ENCODE measurements at regions not wholly inside any gene's neighbourhood (a gene's known extent, or its start where the extent isn't known, plus 50 kb on each side); places are given as distances from the start of the nearest gene placed in this dataset.

GRCh38 chr6:53998303-53998702 lies 112.9 kb upstream of the MLIP start:
- Mint-ChIP-seq H3K36me3 (ENCODE audit: insufficient read depth, unreplicated experiment) (no peaks in the 10 kb centered on the region), H3K4me1 (ENCODE audit: low read depth, unreplicated experiment) (peaks cover 9% of the 10 kb centered on the region), H3K27ac (ENCODE audit: unreplicated experiment) (no peak overlapping the region), H3K4me3 (ENCODE audit: low read depth, unreplicated experiment) (no peak overlapping the region), H3K9me3 (ENCODE audit: low read depth, unreplicated experiment) (no peaks in the 10 kb centered on the region), H3K27me3 (ENCODE audit: unreplicated experiment) (no peaks in the 10 kb centered on the region)
- BruUV-seq (replicated peaks) = no TSS peak
- CTCF ChIA-PET = interaction anchor here (0.5 kb wide), 1 partner anchor 269 kb away, joined by 4 read pairs; no protein-coding TSS in a partner anchor
- no peak for TF ChIP-seq CTCF (IDR thresholded peaks at IDR 0.05; ENCODE audit: unreplicated experiment)
- DNase-seq = no peak
- intact Hi-C loops (cut with micrococcal nuclease; ENCODE audit: unreplicated experiment) = no loop called here

- no peaks in the 10 kb centered on the region for H3K27me3 Mint-ChIP-seq (ENCODE audit: unreplicated experiment)
- intact Hi-C loops (cut with micrococcal nuclease; ENCODE audit: unreplicated experiment) = no loop called here
- H3K4me3 Mint-ChIP-seq (ENCODE audit: low read depth, unreplicated experiment) = no peak overlapping the region
- peaks cover 9% of the 10 kb centered on the region for H3K4me1 Mint-ChIP-seq (ENCODE audit: low read depth, unreplicated experiment)
- CTCF ChIA-PET = no interaction called here
- no peak overlapping the region for H3K27ac Mint-ChIP-seq (ENCODE audit: unreplicated experiment)
- no peak for DNase-seq
- no peaks in the 10 kb centered on the region for H3K9me3 Mint-ChIP-seq (ENCODE audit: low read depth, unreplicated experiment)
- no peak for TF ChIP-seq CTCF (IDR thresholded peaks at IDR 0.05; ENCODE audit: unreplicated experiment)
- no TSS peak for BruUV-seq (replicated peaks)
- no peaks in the 10 kb centered on the region for H3K36me3 Mint-ChIP-seq (ENCODE audit: insufficient read depth, unreplicated experiment)
These were observed 112.0 kb upstream of the MLIP start for GRCh38 chr6:53999088-53999755.

GRCh38 chr6:54002116-54002515 lies 109.1 kb upstream of the MLIP start:
- no peak for DNase-seq
- CTCF ChIA-PET = no interaction called here
- BruUV-seq (replicated peaks) = no TSS peak
- Mint-ChIP-seq H3K36me3 (ENCODE audit: insufficient read depth, unreplicated experiment) (no peaks in the 10 kb centered on the region), H3K27me3 (ENCODE audit: unreplicated experiment) (no peaks in the 10 kb centered on the region), H3K27ac (ENCODE audit: unreplicated experiment) (no peak overlapping the region), H3K4me3 (ENCODE audit: low read depth, unreplicated experiment) (no peak overlapping the region), H3K9me3 (ENCODE audit: low read depth, unreplicated experiment) (no peaks in the 10 kb centered on the region), H3K4me1 (ENCODE audit: low read depth, unreplicated experiment) (peaks cover 9% of the 10 kb centered on the region)
- intact Hi-C loops (cut with micrococcal nuclease; ENCODE audit: unreplicated experiment) = no loop called here
- TF ChIP-seq CTCF (IDR thresholded peaks at IDR 0.05; ENCODE audit: unreplicated experiment) = no peak

- CTCF ChIA-PET = no interaction called here
These were observed 107.9 kb upstream of the MLIP start for GRCh38 chr6:54003316-54003715.

More at GRCh38 chr6:54003316-54003715, 107.9 kb upstream of the MLIP start:
- H3K27me3 Mint-ChIP-seq (ENCODE audit: unreplicated experiment) = no peaks in the 10 kb centered on the region
- intact Hi-C loops (cut with micrococcal nuclease; ENCODE audit: unreplicated experiment) = no loop called here
- no peak overlapping the region for H3K27ac Mint-ChIP-seq (ENCODE audit: unreplicated experiment)
- H3K9me3 Mint-ChIP-seq (ENCODE audit: low read depth, unreplicated experiment) = no peaks in the 10 kb centered on the region
- no TSS peak for BruUV-seq (replicated peaks)
- H3K4me1 Mint-ChIP-seq (ENCODE audit: low read depth, unreplicated experiment) = peaks cover 4% of the 10 kb centered on the region
- no peaks in the 10 kb centered on the region for H3K36me3 Mint-ChIP-seq (ENCODE audit: insufficient read depth, unreplicated experiment)
- DNase-seq = no peak
- no peak overlapping the region for H3K4me3 Mint-ChIP-seq (ENCODE audit: low read depth, unreplicated experiment)
- no peak for TF ChIP-seq CTCF (IDR thresholded peaks at IDR 0.05; ENCODE audit: unreplicated experiment)

Measured in Calu3 (cell line).